ENCODE measurements at regions not wholly inside any gene's neighbourhood (a gene's known extent, or its start where the extent isn't known, plus 50 kb on each side); places are given as distances from the start of the nearest gene placed in this dataset.

GRCh38 chr19:30116530-30116929 lies 174.5 kb downstream of the URI1 start:
- H3K4me1 Mint-ChIP-seq, result no peaks in the 10 kb centered on the region
- no peak overlapping the region for H3K27ac Mint-ChIP-seq
- H3K36me3 Mint-ChIP-seq, result no peaks in the 10 kb centered on the region
- no peak for TF ChIP-seq CTCF (IDR thresholded peaks at IDR 0.05; ENCODE audit: unreplicated experiment)
- H3K9me3 Mint-ChIP-seq, result no peaks in the 10 kb centered on the region
- H3K27me3 Mint-ChIP-seq (ENCODE audit: low read depth), result peaks cover 14% of the 10 kb centered on the region
- DNase-seq (ENCODE audit: low spot score in 2 of 2, unreplicated experiment in 2 of 2), result no peak
- H3K4me3 Mint-ChIP-seq, result no peak overlapping the region

GRCh38 chr19:30116984-30117555 lies 175.0 kb downstream of the URI1 start:
- Mint-ChIP-seq H3K9me3 (no peaks in the 10 kb centered on the region), H3K27ac (no peak overlapping the region), H3K27me3 (ENCODE audit: low read depth) (peaks cover 15% of the 10 kb centered on the region), H3K4me1 (no peaks in the 10 kb centered on the region), H3K4me3 (no peak overlapping the region), H3K36me3 (no peaks in the 10 kb centered on the region)
- TF ChIP-seq CTCF (IDR thresholded peaks at IDR 0.05; ENCODE audit: unreplicated experiment), result no peak
- no peak for DNase-seq (ENCODE audit: low spot score in 2 of 2, unreplicated experiment in 2 of 2)

GRCh38 chr19:30117636-30118145 lies 175.7 kb downstream of the URI1 start:
- H3K27me3 Mint-ChIP-seq (ENCODE audit: low read depth), result peaks cover 15% of the 10 kb centered on the region
- H3K36me3 Mint-ChIP-seq, result no peaks in the 10 kb centered on the region
- no peak for DNase-seq (ENCODE audit: low spot score in 2 of 2, unreplicated experiment in 2 of 2)
- no peak for TF ChIP-seq CTCF (IDR thresholded peaks at IDR 0.05; ENCODE audit: unreplicated experiment)
- no peak overlapping the region for H3K4me3 Mint-ChIP-seq
- no peaks in the 10 kb centered on the region for H3K9me3 Mint-ChIP-seq
- no peaks in the 10 kb centered on the region for H3K4me1 Mint-ChIP-seq
- no peak overlapping the region for H3K27ac Mint-ChIP-seq

- H3K27ac Mint-ChIP-seq, result no peak overlapping the region
Observed at GRCh38 chr19:30118221-30118620, 176.2 kb downstream of the URI1 start.

GRCh38 chr19:30118760-30119159 lies 176.7 kb downstream of the URI1 start:
- no peak for TF ChIP-seq CTCF (IDR thresholded peaks at IDR 0.05; ENCODE audit: unreplicated experiment)
- H3K27me3 Mint-ChIP-seq (ENCODE audit: low read depth), result peaks cover 15% of the 10 kb centered on the region
- no peak overlapping the region for H3K4me3 Mint-ChIP-seq
- no peak overlapping the region for H3K27ac Mint-ChIP-seq
- no peak for DNase-seq (ENCODE audit: low spot score in 2 of 2, unreplicated experiment in 2 of 2)
- H3K9me3 Mint-ChIP-seq, result no peaks in the 10 kb centered on the region
- H3K36me3 Mint-ChIP-seq, result no peaks in the 10 kb centered on the region
- no peaks in the 10 kb centered on the region for H3K4me1 Mint-ChIP-seq

More at GRCh38 chr19:30118221-30118620, 176.2 kb downstream of the URI1 start:
- DNase-seq (ENCODE audit: low spot score in 2 of 2, unreplicated experiment in 2 of 2), result no peak
- Mint-ChIP-seq H3K36me3 (no peaks in the 10 kb centered on the region), H3K4me1 (no peaks in the 10 kb centered on the region), H3K9me3 (no peaks in the 10 kb centered on the region), H3K27me3 (ENCODE audit: low read depth) (peaks cover 15% of the 10 kb centered on the region), H3K4me3 (no peak overlapping the region)
- no peak for TF ChIP-seq CTCF (IDR thresholded peaks at IDR 0.05; ENCODE audit: unreplicated experiment)

Measured in mesothelial cell of epicardium (in vitro differentiated cells).